Common myeloid progenitor, CD34-positive (primary cell): ENCODE measurements at regions not wholly inside any gene's neighbourhood (a gene's known extent, or its start where the extent isn't known, plus 50 kb on each side); places are given as distances from the start of the nearest gene placed in this dataset.

Experiments
- CTCF ChIA-PET: fragments of 350-600 bp; sonication (Branson Sonifier 250); formaldehyde crosslinking; loops from one replicate; lab custom pipeline; 2021; ENCODE audit warnings: antibody characterized with exemption; lab: Charles Lee
- POLR2A ChIA-PET: fragments of 350-600 bp; sonication (Branson Sonifier 250); formaldehyde crosslinking; loops from one replicate; lab custom pipeline; 2021; ENCODE audit warnings: antibody characterized with exemption; lab: Charles Lee
- DNase-seq, 3 donors: peaks; one replicate each; pipeline versions ENCODE4 v3.0.0 to v3.0.0-alpha.2; 2013
- H3K27ac ChIP-seq, 2 experiments: 1 replicate in 1 of 2; 2 replicates in 1 of 2; pipeline ENCODE4 v1.7.0; 2013; ENCODE audit warnings: inconsistent platforms in 2 of 2, low read length in 2 of 2, mild to moderate bottlenecking in 2 of 2, low read depth in 1 of 2, moderate library complexity in 1 of 2; ENCODE audit not compliant: severe bottlenecking in 2 of 2, insufficient read depth in 1 of 2, poor library complexity in 1 of 2
- H3K27me3 ChIP-seq, 5 experiments: replicated peaks in 2 of 5; 1 replicate in 3 of 5; 2 replicates in 2 of 5; pipeline versions ENCODE4 v1.6.1 to v1.7.0; 2013; ENCODE audit warnings: low read length in 4 of 5, mild to moderate bottlenecking in 2 of 5, moderate library complexity in 2 of 5, inconsistent platforms in 1 of 5; ENCODE audit not compliant: insufficient read depth in 5 of 5, control insufficient read depth in 4 of 5
- H3K36me3 ChIP-seq, 4 experiments: 1 replicate in 2 of 4; 2 replicates in 2 of 4; pipeline versions ENCODE4 v1.6.1 to v1.7.0; 2013; ENCODE audit warnings: low read length in 3 of 4, control low read depth in 1 of 4, mild to moderate bottlenecking in 1 of 4; ENCODE audit not compliant: control insufficient read depth in 4 of 4, insufficient read depth in 4 of 4
- H3K4me1 ChIP-seq, 4 experiments: 1 replicate in 3 of 4; 2 replicates in 1 of 4; pipeline versions ENCODE4 v1.6.1 to v1.7.1; 2013; ENCODE audit warnings: low read length in 3 of 4, mild to moderate bottlenecking in 3 of 4, control low read depth in 1 of 4, inconsistent platforms in 1 of 4, moderate library complexity in 1 of 4; ENCODE audit not compliant: control insufficient read depth in 4 of 4, insufficient read depth in 4 of 4; ENCODE audit errors: control extremely low read depth in 1 of 4
- H3K4me3 ChIP-seq, 7 experiments: 1 replicate in 4 of 7; 2 replicates in 3 of 7; pipeline versions ENCODE4 v1.5.1 to v1.7.0; 2013; ENCODE audit warnings: mild to moderate bottlenecking in 7 of 7, low read length in 6 of 7, moderate library complexity in 6 of 7, inconsistent platforms in 2 of 7, low read depth in 2 of 7, control low read depth in 1 of 7; ENCODE audit not compliant: insufficient read depth in 4 of 7, control insufficient read depth in 1 of 7; ENCODE audit errors: extremely low read depth in 1 of 7
- H3K9me3 ChIP-seq, 5 experiments: 1 replicate in 4 of 5; 2 replicates in 1 of 5; pipeline versions ENCODE4 v1.6.1 to v1.7.1; 2013; ENCODE audit warnings: low read length in 4 of 5, mild to moderate bottlenecking in 2 of 5, inconsistent platforms in 1 of 5, low read depth in 1 of 5, moderate library complexity in 1 of 5; ENCODE audit not compliant: control insufficient read depth in 4 of 5, insufficient read depth in 2 of 5; ENCODE audit errors: control extremely low read depth in 1 of 5
- whole genome bisulfite sequencing: methylation state at CpG from one replicate; pipeline ENCODE4 v1.1.5; 2013; ENCODE audit not compliant: insufficient coverage; 5-methylcytosine and 5-hydroxymethylcytosine counted together

DNA sequence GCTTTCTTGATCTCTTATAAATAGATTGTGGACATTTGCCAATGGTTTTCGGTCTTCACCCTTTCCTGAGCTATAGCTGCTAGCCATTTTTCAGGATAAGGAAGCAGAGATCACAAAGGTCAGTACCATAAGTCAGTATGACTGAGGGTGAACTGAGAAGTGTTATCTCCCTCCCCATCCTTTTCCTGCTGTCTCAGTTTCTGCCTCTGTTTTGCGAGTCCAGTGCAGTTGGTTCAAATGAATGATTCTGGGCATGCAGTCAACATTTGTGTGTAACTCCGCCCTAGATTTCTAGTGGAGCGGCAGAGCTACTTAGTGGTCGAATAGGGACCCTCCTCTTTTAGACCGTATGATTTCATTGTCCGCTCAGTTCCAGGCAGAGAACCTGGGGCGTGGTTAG is 460.8 kb upstream of the ARGLU1 start:
- Histone ChIP-seq H3K27me3 (no peaks in the 10 kb centered on the region), H3K27ac (no peak overlapping the region), H3K4me3 (no peak overlapping the region), H3K36me3 (no peaks in the 10 kb centered on the region), H3K9me3 (no peaks in the 10 kb centered on the region), H3K4me1 (no peaks in the 10 kb centered on the region)
- CTCF ChIA-PET: no interaction called here
- POLR2A ChIA-PET: no interaction called here
- WGBS: 38% methylated on average over 3 of the region's 8 CpGs
- DNase-seq: no peak

DNA sequence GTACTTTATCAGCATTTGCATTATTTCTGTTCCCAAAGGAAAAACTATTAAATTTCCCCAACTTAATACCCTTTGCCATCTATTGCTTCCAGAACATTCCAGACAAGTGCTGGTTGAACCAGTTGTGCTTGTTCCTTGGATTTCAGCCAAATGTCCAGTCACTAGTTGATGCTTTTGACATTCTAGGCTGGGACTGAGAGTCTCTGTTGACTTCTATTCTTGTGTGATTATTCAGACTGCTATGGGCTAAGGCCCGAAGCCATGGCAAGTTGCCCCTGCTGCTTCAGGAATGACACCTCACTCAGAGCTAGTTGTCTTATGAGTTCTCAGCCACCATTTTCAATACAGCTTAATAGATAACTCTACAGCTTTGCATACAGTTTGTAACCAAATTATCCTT is 458.1 kb upstream of the ARGLU1 start:
- ChIA-PET CTCF (no interaction called here), POLR2A (no interaction called here)
- Histone ChIP-seq H3K4me1 (no peaks in the 10 kb centered on the region), H3K9me3 (no peaks in the 10 kb centered on the region), H3K4me3 (no peak overlapping the region), H3K27ac (no peak overlapping the region), H3K36me3 (no peaks in the 10 kb centered on the region), H3K27me3 (no peaks in the 10 kb centered on the region)
- 100% methylated on average over 1 of the region's 1 CpG for WGBS
- no peak for DNase-seq

DNA sequence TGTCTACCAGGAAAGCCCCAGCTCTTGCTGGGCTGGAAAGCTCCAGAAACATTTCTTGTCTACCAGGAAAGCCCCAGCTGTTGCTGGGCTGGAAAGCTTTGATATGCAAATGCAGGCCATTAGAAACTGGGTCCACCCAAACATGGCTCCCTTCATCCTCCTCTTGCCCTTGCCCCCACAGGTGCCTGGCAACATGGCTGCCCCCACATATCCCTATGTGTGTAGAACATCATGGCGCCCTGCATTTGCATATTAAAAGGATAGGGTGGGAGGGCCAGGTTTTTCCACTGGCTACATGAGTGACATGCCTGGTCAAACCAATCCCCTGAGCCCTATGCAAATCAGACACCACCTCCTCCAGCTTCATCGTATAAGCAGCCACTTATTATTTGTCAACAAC is 455.4 kb upstream of the ARGLU1 start:
- ChIA-PET CTCF (no interaction called here), POLR2A (no interaction called here)
- Histone ChIP-seq H3K36me3 (no peaks in the 10 kb centered on the region), H3K4me3 (no peak overlapping the region), H3K27me3 (no peaks in the 10 kb centered on the region), H3K4me1 (no peaks in the 10 kb centered on the region), H3K27ac (no peak overlapping the region), H3K9me3 (no peaks in the 10 kb centered on the region)
- DNase-seq: no peak
- 100% methylated on average over 1 of the region's 2 CpGs for WGBS

DNA sequence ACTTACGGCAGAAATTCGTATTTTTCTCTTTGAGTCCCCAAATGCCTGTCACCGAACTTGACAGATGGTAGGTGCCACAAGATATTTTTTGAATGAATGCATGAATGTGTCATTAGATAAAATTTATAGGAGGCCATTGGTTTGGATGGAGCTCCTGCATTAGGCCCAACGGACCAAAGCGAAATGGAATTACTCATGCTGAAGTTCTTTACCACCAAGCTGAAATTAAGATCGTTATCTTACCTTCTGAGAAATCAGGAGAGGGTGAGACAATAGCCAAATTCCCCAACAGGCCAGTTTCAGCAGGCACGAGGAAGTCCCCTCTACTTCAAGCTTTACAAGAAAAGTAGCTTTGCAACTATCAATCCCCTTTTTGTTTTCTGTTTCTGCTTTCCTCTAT is 452.5 kb upstream of the ARGLU1 start:
- Histone ChIP-seq H3K36me3 (no peaks in the 10 kb centered on the region), H3K4me3 (no peak overlapping the region), H3K27ac (no peak overlapping the region), H3K9me3 (no peaks in the 10 kb centered on the region), H3K27me3 (no peaks in the 10 kb centered on the region), H3K4me1 (no peaks in the 10 kb centered on the region)
- POLR2A ChIA-PET: no interaction called here
- CTCF ChIA-PET: no interaction called here
- no peak for DNase-seq
- 96% methylated on average over 5 of the region's 7 CpGs for WGBS

DNA sequence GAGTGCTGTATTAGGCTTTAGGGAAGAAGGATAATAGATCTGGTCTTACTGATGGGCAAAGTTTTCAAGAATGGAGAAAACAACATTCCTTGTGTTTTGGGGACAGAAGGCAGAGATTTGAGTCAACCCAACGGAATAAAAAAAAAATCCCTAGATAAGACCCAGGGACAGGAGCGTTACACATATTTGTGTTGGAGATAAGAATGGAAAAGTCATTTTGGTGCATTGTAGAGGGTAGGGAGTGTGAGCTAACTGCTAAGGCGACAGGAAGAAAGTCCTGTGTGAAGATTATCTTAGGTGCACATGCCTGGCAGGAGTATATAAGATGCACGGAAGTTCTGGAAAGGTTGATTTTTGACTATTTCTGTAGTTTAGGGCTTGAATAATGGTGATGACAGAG is 450.3 kb upstream of the ARGLU1 start:
- no peak for DNase-seq
- H3K27me3 ChIP-seq: no peaks in the 10 kb centered on the region
- CTCF ChIA-PET: no interaction called here
- POLR2A ChIA-PET: no interaction called here
- H3K27ac ChIP-seq: no peak overlapping the region
- no peaks in the 10 kb centered on the region for H3K4me1 ChIP-seq
- H3K9me3 ChIP-seq: no peaks in the 10 kb centered on the region
- H3K36me3 ChIP-seq: no peaks in the 10 kb centered on the region
- H3K4me3 ChIP-seq: no peak overlapping the region
- 83% methylated on average over 4 of the region's 4 CpGs for WGBS

DNA sequence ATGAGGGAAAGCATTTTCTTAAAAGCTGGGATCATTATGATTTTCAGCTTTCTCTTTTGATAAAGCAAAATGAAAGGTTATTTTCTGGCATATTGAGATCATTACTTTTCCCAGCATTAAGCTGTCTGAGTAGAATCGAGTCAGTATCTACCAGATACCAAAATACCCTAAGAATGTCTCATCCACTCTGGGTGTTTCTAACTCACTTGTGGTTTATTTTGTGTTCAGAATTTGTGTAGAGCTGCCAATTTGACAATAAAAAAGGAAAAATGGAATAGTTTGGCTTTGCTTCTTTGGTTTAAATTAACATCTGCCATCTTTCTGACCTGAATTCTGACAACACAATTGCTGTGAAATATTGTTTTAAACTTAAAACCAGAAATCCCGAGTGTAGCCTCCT is 438.7 kb upstream of the ARGLU1 start:
- CTCF ChIA-PET: no interaction called here
- Histone ChIP-seq H3K36me3 (no peaks in the 10 kb centered on the region), H3K4me1 (no peaks in the 10 kb centered on the region), H3K4me3 (no peak overlapping the region), H3K9me3 (no peaks in the 10 kb centered on the region), H3K27ac (no peak overlapping the region), H3K27me3 (peaks cover 0 to 2% (median 0%) of the 10 kb centered on the region in 5 experiments)
- WGBS: 94% methylated on average over 1 of the region's 2 CpGs
- POLR2A ChIA-PET: no interaction called here
- DNase-seq: no peak

DNA sequence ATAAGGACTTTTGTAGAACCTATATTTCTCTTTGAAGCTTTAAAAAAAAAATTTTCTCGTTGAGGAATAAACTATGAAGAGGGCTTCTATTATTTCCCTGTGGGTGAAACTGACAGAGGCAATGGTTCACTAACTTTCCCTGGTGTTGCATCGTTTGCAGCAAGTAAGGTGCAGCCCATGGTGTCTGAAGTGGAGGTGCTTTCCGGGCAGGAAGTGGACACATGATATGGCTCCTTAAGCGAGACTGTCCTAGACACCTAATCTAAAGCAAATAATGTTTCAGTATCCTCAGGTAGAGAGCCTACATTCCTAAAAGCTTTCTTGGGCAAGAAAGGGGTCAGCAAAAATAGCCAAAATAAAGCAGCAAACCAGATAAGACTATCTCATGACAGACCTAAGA is 437.6 kb upstream of the ARGLU1 start:
- ChIA-PET POLR2A (no interaction called here), CTCF (no interaction called here)
- H3K27ac ChIP-seq: no peak overlapping the region
- H3K4me1 ChIP-seq: no peaks in the 10 kb centered on the region
- H3K27me3 ChIP-seq: peaks cover 0 to 2% (median 0%) of the 10 kb centered on the region in 5 experiments
- no peaks in the 10 kb centered on the region for H3K9me3 ChIP-seq
- H3K36me3 ChIP-seq: no peaks in the 10 kb centered on the region
- no peak for DNase-seq
- WGBS: 92% methylated on average over 4 of the region's 4 CpGs
- no peak overlapping the region for H3K4me3 ChIP-seq
